ENCODE measurements at regions not wholly inside any gene's neighbourhood (a gene's known extent, or its start where the extent isn't known, plus 50 kb on each side); places are given as distances from the start of the nearest gene placed in this dataset.

- no peak for TF ChIP-seq CTCF (IDR thresholded peaks at IDR 0.05; ENCODE audit: control insufficient read depth, insufficient read depth, low read depth, low read length, missing control alignments)
- H3K4me3 ChIP-seq (ENCODE audit: control insufficient read depth, low read depth, low read length), result no peak overlapping the region
- DNase-seq (ENCODE audit: low read depth), result no peak
Observed at GRCh38 chr11:112776834-112777233, 184.4 kb upstream of the NCAM1 start.

- no peak for TF ChIP-seq CTCF (IDR thresholded peaks at IDR 0.05; ENCODE audit: control insufficient read depth, insufficient read depth, low read depth, low read length, missing control alignments)
- DNase-seq (ENCODE audit: low read depth), result no peak
- no peak overlapping the region for H3K4me3 ChIP-seq (ENCODE audit: control insufficient read depth, low read depth, low read length)
Observed at GRCh38 chr11:112777283-112777751, 183.9 kb upstream of the NCAM1 start.

GRCh38 chr11:112778091-112778876, 182.9 kb upstream of the NCAM1 start:
- no peak for DNase-seq (ENCODE audit: low read depth)
- no peak for TF ChIP-seq CTCF (IDR thresholded peaks at IDR 0.05; ENCODE audit: control insufficient read depth, insufficient read depth, low read depth, low read length, missing control alignments)
- no peak overlapping the region for H3K4me3 ChIP-seq (ENCODE audit: control insufficient read depth, low read depth, low read length)

- no peak for TF ChIP-seq CTCF (IDR thresholded peaks at IDR 0.05; ENCODE audit: control insufficient read depth, insufficient read depth, low read depth, low read length, missing control alignments)
- no peak overlapping the region for H3K4me3 ChIP-seq (ENCODE audit: control insufficient read depth, low read depth, low read length)
- no peak for DNase-seq (ENCODE audit: low read depth)
Observed at GRCh38 chr11:112778877-112779266, 182.3 kb upstream of the NCAM1 start.

- H3K4me3 ChIP-seq (ENCODE audit: control insufficient read depth, low read depth, low read length), result no peak overlapping the region
- no peak for TF ChIP-seq CTCF (IDR thresholded peaks at IDR 0.05; ENCODE audit: control insufficient read depth, insufficient read depth, low read depth, low read length, missing control alignments)
- no peak for DNase-seq (ENCODE audit: low read depth)
Observed at GRCh38 chr11:112780351-112781087, 180.7 kb upstream of the NCAM1 start.

GRCh38 chr11:112783945-112784322, 177.3 kb upstream of the NCAM1 start:
- no peak for TF ChIP-seq CTCF (IDR thresholded peaks at IDR 0.05; ENCODE audit: control insufficient read depth, insufficient read depth, low read depth, low read length, missing control alignments)
- DNase-seq (ENCODE audit: low read depth), result no peak
- no peak overlapping the region for H3K4me3 ChIP-seq (ENCODE audit: control insufficient read depth, low read depth, low read length)
